Stimulated activated CD4-positive, alpha-beta T cell treated with anti-CD3 and anti-CD28 coated beads, Interleukin-4, amount 100 ng/mL, for 4 hours (primary cell): ENCODE measurements at regions not wholly inside any gene's neighbourhood (a gene's known extent, or its start where the extent isn't known, plus 50 kb on each side); places are given as distances from the start of the nearest gene placed in this dataset.

Experiments
- DNase-seq, 2 experiments: peaks; one replicate each; pipeline ENCODE4 v3.0.0-alpha.2; 2020

- no peak for DNase-seq
These were observed 87.3 kb downstream of the ADRA2C start for GRCh38 chr4:3853388-3854035.

- no peak for DNase-seq
These were observed 88.5 kb downstream of the ADRA2C start for GRCh38 chr4:3854661-3855060.

- no peak for DNase-seq
These were observed 89.5 kb downstream of the ADRA2C start for GRCh38 chr4:3855646-3856045.

- DNase-seq: no peak
These were observed 90.5 kb downstream of the ADRA2C start for GRCh38 chr4:3856604-3857204.

GRCh38 chr4:3857269-3857926 lies 91.2 kb downstream of the ADRA2C start:
- DNase-seq: no peak

GRCh38 chr4:3858046-3858730 lies 92.0 kb downstream of the ADRA2C start:
- no peak for DNase-seq

- DNase-seq: no peak
These were observed 92.7 kb downstream of the ADRA2C start for GRCh38 chr4:3858765-3859388.

GRCh38 chr4:3859571-3859970 lies 93.4 kb downstream of the ADRA2C start:
- DNase-seq: no peak

- DNase-seq: no peak
These were observed 94.1 kb downstream of the ADRA2C start for GRCh38 chr4:3860061-3860912.

GRCh38 chr4:3860913-3861636 lies 94.9 kb downstream of the ADRA2C start:
- no peak for DNase-seq

GRCh38 chr4:3861720-3862639 lies 95.8 kb downstream of the ADRA2C start:
- no peak for DNase-seq

- DNase-seq: no peak
These were observed 96.6 kb downstream of the ADRA2C start for GRCh38 chr4:3862640-3863420.

GRCh38 chr4:3863841-3864741 lies 97.9 kb downstream of the ADRA2C start:
- DNase-seq: no peak

- DNase-seq: no peak
These were observed 98.8 kb downstream of the ADRA2C start for GRCh38 chr4:3864742-3865721.

- no peak for DNase-seq
These were observed 100.0 kb downstream of the ADRA2C start for GRCh38 chr4:3865986-3866812.

GRCh38 chr4:3866813-3867129 lies 100.6 kb downstream of the ADRA2C start:
- no peak for DNase-seq
